ENCODE measurements at regions not wholly inside any gene's neighbourhood (a gene's known extent, or its start where the extent isn't known, plus 50 kb on each side); places are given as distances from the start of the nearest gene placed in this dataset.

DNA sequence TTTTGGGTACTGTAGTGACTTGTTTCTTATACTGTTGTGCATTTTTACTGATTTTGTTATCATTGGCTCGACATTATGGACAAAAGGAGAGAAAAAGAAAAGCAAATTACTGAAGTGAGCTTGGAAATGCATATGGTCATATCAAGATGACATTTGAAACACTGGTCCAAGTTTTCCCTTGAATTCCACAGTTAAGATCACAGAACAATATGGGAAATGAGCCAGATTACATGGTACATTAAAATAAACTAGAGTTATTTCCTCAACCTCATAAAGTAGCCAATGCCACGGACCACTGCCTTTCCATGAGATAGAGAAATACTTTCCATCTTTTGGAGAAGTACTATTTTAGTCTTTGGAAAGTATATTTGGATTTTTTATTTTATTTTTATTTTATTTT lies 62.0 kb upstream of the SGPP2 start:
- TF ChIP-seq YY1 (IDR thresholded peaks at IDR 0.05; ENCODE audit: insufficient read depth, insufficient read length) = no peak
- no peak for TF ChIP-seq ZNF274 (IDR thresholded peaks at IDR 0.05; ENCODE audit: low read depth, low read length)
- no peak for TF ChIP-seq SUZ12 (IDR thresholded peaks at IDR 0.05; ENCODE audit: extremely low read depth, insufficient read depth, insufficient read length)

All from NT2/D1 (cell line).